Loucy (cell line): ENCODE measurements at regions not wholly inside any gene's neighbourhood (a gene's known extent, or its start where the extent isn't known, plus 50 kb on each side); places are given as distances from the start of the nearest gene placed in this dataset.

Source experiments
- H2AFZ ChIP-seq: fragments of 200-600 bp; sonication (generic); 2 replicates; pipeline ENCODE4 v1.6.0; 2016; ENCODE audit warnings: antibody characterized with exemption, mild to moderate bottlenecking, low read length, moderate library complexity
- H3F3A ChIP-seq: fragments of 200-600 bp; 2 replicates; pipeline ENCODE4 v1.6.0; 2016; ENCODE audit warnings: antibody characterized with exemption, low read depth, mild to moderate bottlenecking
- H3K27me3 ChIP-seq: fragments of 200-600 bp; sonication (generic); 2 replicates; pipeline ENCODE4 v1.6.1; 2014; ENCODE audit warnings: low read length, mild to moderate bottlenecking; ENCODE audit not compliant: insufficient read depth, poor library complexity, severe bottlenecking
- H3K36me3 ChIP-seq: fragments of 200-600 bp; sonication (generic); 2 replicates; pipeline ENCODE4 v1.6.1; 2016; ENCODE audit warnings: low read length; ENCODE audit not compliant: insufficient read depth
- H3K4me1 ChIP-seq: fragments of 200-600 bp; sonication (generic); 2 replicates; pipeline ENCODE4 v1.5.1; 2014; ENCODE audit warnings: low read length, mild to moderate bottlenecking; ENCODE audit not compliant: insufficient read depth, poor library complexity, severe bottlenecking
- H3K4me2 ChIP-seq: fragments of 200-600 bp; sonication (generic); 2 replicates; pipeline ENCODE4 v1.6.0; 2014; ENCODE audit warnings: antibody characterized with exemption, low read length, low read depth, mild to moderate bottlenecking; ENCODE audit not compliant: poor library complexity, severe bottlenecking
- H3K4me3 ChIP-seq: fragments of 200-600 bp; sonication (generic); 2 replicates; pipeline ENCODE4 v1.5.1; 2014; ENCODE audit warnings: low read length, mild to moderate bottlenecking, mixed read lengths; ENCODE audit not compliant: poor library complexity, severe bottlenecking
- H3K79me2 ChIP-seq: fragments of 200-600 bp; sonication (generic); 2 replicates; pipeline ENCODE4 v1.6.1; 2014; ENCODE audit warnings: low read length; ENCODE audit not compliant: insufficient read depth
- H3K9ac ChIP-seq: fragments of 200-600 bp; sonication (generic); 2 replicates; pipeline ENCODE4 v1.6.0; 2014; ENCODE audit warnings: mild to moderate bottlenecking, low read depth, low read length, moderate library complexity; ENCODE audit not compliant: poor library complexity, severe bottlenecking
- H3K9me2 ChIP-seq: fragments of 200-600 bp; sonication (generic); replicated peaks from 2 replicates; pipeline ENCODE4 v1.6.1; 2016; ENCODE audit warnings: low read depth, low read length, mixed read lengths
- H3K9me3 ChIP-seq: fragments of 200-600 bp; sonication (generic); 2 replicates; pipeline ENCODE4 v1.6.1; 2014; ENCODE audit warnings: mild to moderate bottlenecking, antibody characterized with exemption, low read length, low read depth; ENCODE audit not compliant: insufficient read depth
- H4K20me1 ChIP-seq: fragments of 200-600 bp; sonication (generic); 2 replicates; pipeline ENCODE4 v1.6.0; 2014; ENCODE audit warnings: antibody characterized with exemption, low read length, mild to moderate bottlenecking; ENCODE audit not compliant: insufficient read depth, poor library complexity, severe bottlenecking
- CTCF ChIP-seq: fragments of 200-600 bp; sonication (generic); conservative IDR thresholded peaks from 2 replicates; pipeline ENCODE4 v1.5.1; 2014; ENCODE audit warnings: mild to moderate bottlenecking, antibody characterized with exemption, low read length
- EZH2phosphoT487 ChIP-seq: fragments of 200-600 bp; IDR thresholded peaks from 2 replicates; pipeline ENCODE4 v1.6.1; 2018; ENCODE audit warnings: antibody characterized with exemption, mild to moderate bottlenecking, moderate library complexity, borderline replicate concordance

- no peak overlapping the region for H3K9ac ChIP-seq
- H3K4me3 ChIP-seq = no peak overlapping the region
- H3F3A ChIP-seq = no peaks in the 10 kb centered on the region
- no peaks in the 10 kb centered on the region for H4K20me1 ChIP-seq
- no peak overlapping the region for H2AFZ ChIP-seq
- no peak overlapping the region for H3K4me2 ChIP-seq
- TF ChIP-seq CTCF = no peak
- TF ChIP-seq EZH2phosphoT487 = no peak
- H3K4me1 ChIP-seq = no peaks in the 10 kb centered on the region
- no peaks in the 10 kb centered on the region for H3K9me2 ChIP-seq
- no peaks in the 10 kb centered on the region for H3K27me3 ChIP-seq
- H3K79me2 ChIP-seq = no peaks in the 10 kb centered on the region
- H3K9me3 ChIP-seq = no peaks in the 10 kb centered on the region
- no peaks in the 10 kb centered on the region for H3K36me3 ChIP-seq
Measured at GRCh38 chr13:40180776-40181175, 485.7 kb downstream of the FOXO1 start.

GRCh38 chr13:40181203-40181845 is 485.1 kb downstream of the FOXO1 start:
- Histone ChIP-seq H3F3A (no peaks in the 10 kb centered on the region), H3K4me3 (no peak overlapping the region), H4K20me1 (no peaks in the 10 kb centered on the region), H3K36me3 (no peaks in the 10 kb centered on the region), H3K79me2 (no peaks in the 10 kb centered on the region), H3K9ac (no peak overlapping the region), H2AFZ (no peak overlapping the region), H3K4me1 (no peaks in the 10 kb centered on the region), H3K4me2 (no peak overlapping the region), H3K9me2 (no peaks in the 10 kb centered on the region), H3K9me3 (no peaks in the 10 kb centered on the region), H3K27me3 (no peaks in the 10 kb centered on the region)
- TF ChIP-seq CTCF (no peak), EZH2phosphoT487 (no peak)

GRCh38 chr13:40182591-40182990 is 483.9 kb downstream of the FOXO1 start:
- H3K4me3 ChIP-seq = no peak overlapping the region
- H3K4me1 ChIP-seq = peaks cover 10% of the 10 kb centered on the region
- H3K9me3 ChIP-seq = no peaks in the 10 kb centered on the region
- no peaks in the 10 kb centered on the region for H3K9me2 ChIP-seq
- no peak overlapping the region for H3K9ac ChIP-seq
- H3F3A ChIP-seq = no peaks in the 10 kb centered on the region
- H3K79me2 ChIP-seq = no peaks in the 10 kb centered on the region
- no peaks in the 10 kb centered on the region for H4K20me1 ChIP-seq
- no peak overlapping the region for H3K4me2 ChIP-seq
- TF ChIP-seq CTCF (no peak), EZH2phosphoT487 (no peak)
- no peaks in the 10 kb centered on the region for H3K27me3 ChIP-seq
- no peak overlapping the region for H2AFZ ChIP-seq
- H3K36me3 ChIP-seq = no peaks in the 10 kb centered on the region
